ENCODE measurements at regions not wholly inside any gene's neighbourhood (a gene's known extent, or its start where the extent isn't known, plus 50 kb on each side); places are given as distances from the start of the nearest gene placed in this dataset.

- DNase-seq (ENCODE audit: low read depth, low spot score) (no peak), FAIRE-seq (no peak)
- no peak for TF ChIP-seq EZH2 (IDR thresholded peaks at IDR 0.05; ENCODE audit: low read length)
- no peak for TF ChIP-seq CTCF (optimal IDR thresholded peaks at IDR 0.05 in 1 of 3, IDR thresholded peaks at IDR 0.05 in 1 of 3, conservative IDR thresholded peaks at IDR 0.05 in 1 of 3; ENCODE audit: extremely low read depth in 1 of 3, insufficient read depth in 2 of 3, low read length in 3 of 3)
- Histone ChIP-seq H4K20me1 (ENCODE audit: control insufficient read depth, extremely low read depth, insufficient read depth, low read length) (no peaks in the 10 kb centered on the region), H3K36me3 (ENCODE audit: control insufficient read depth in 2 of 2, extremely low read depth in 1 of 2, insufficient read depth in 2 of 2, low read length in 2 of 2) (no peaks in the 10 kb centered on the region), H3K9me3 (ENCODE audit: control insufficient read depth, low read depth, low read length) (no peaks in the 10 kb centered on the region), H3K4me1 (ENCODE audit: control insufficient read depth, extremely low read depth, insufficient read depth, low read length) (no peaks in the 10 kb centered on the region), H3K4me2 (ENCODE audit: control insufficient read depth, extremely low read depth, insufficient read depth, low read depth, low read length) (no peak overlapping the region), H2AFZ (ENCODE audit: control insufficient read depth, low read length) (no peak overlapping the region), H3K27ac (ENCODE audit: control insufficient read depth, insufficient read depth, low read length) (no peak overlapping the region), H3K27me3 (ENCODE audit: control insufficient read depth, extremely low read depth, insufficient read depth, low read length) (no peaks in the 10 kb centered on the region), H3K9ac (ENCODE audit: control insufficient read depth, extremely low read depth, insufficient read depth, low read length) (no peak overlapping the region), H3K79me2 (ENCODE audit: control insufficient read depth, insufficient read depth, low read length) (no peaks in the 10 kb centered on the region), H3K9me1 (ENCODE audit: control insufficient read depth, extremely low read depth, insufficient read depth, low read length) (no peaks in the 10 kb centered on the region), H3K4me3 (ENCODE audit: control insufficient read depth in 2 of 3, extremely low read depth in 1 of 3, insufficient read depth in 2 of 3, low read depth in 1 of 3, low read length in 3 of 3) (no peak overlapping the region)
- dilution Hi-C loops (cut with MboI; ENCODE audit: extremely low pct_ligation_motif_present, low sequenced_read_pairs): no loop called here
These were observed 651.8 kb downstream of the SEMA5A start for GRCh38 chr5:8894031-8894430.

- no peaks in the 10 kb centered on the region for H4K20me1 ChIP-seq (ENCODE audit: control insufficient read depth, extremely low read depth, insufficient read depth, low read length)
- H3K4me3 ChIP-seq (ENCODE audit: control insufficient read depth in 2 of 3, extremely low read depth in 1 of 3, insufficient read depth in 2 of 3, low read depth in 1 of 3, low read length in 3 of 3): no peak overlapping the region
- no peak overlapping the region for H3K4me2 ChIP-seq (ENCODE audit: control insufficient read depth, extremely low read depth, insufficient read depth, low read depth, low read length)
- FAIRE-seq (no peak), DNase-seq (ENCODE audit: low read depth, low spot score) (no peak)
- no peak overlapping the region for H3K9ac ChIP-seq (ENCODE audit: control insufficient read depth, extremely low read depth, insufficient read depth, low read length)
- TF ChIP-seq EZH2 (IDR thresholded peaks at IDR 0.05; ENCODE audit: low read length) (no peak), CTCF (optimal IDR thresholded peaks at IDR 0.05 in 1 of 3, IDR thresholded peaks at IDR 0.05 in 1 of 3, conservative IDR thresholded peaks at IDR 0.05 in 1 of 3; ENCODE audit: extremely low read depth in 1 of 3, insufficient read depth in 2 of 3, low read length in 3 of 3) (no peak)
- no peaks in the 10 kb centered on the region for H3K27me3 ChIP-seq (ENCODE audit: control insufficient read depth, extremely low read depth, insufficient read depth, low read length)
- no peaks in the 10 kb centered on the region for H3K9me1 ChIP-seq (ENCODE audit: control insufficient read depth, extremely low read depth, insufficient read depth, low read length)
- H3K9me3 ChIP-seq (ENCODE audit: control insufficient read depth, low read depth, low read length): no peaks in the 10 kb centered on the region
- no peak overlapping the region for H3K27ac ChIP-seq (ENCODE audit: control insufficient read depth, insufficient read depth, low read length)
- H2AFZ ChIP-seq (ENCODE audit: control insufficient read depth, low read length): no peak overlapping the region
- no peaks in the 10 kb centered on the region for H3K4me1 ChIP-seq (ENCODE audit: control insufficient read depth, extremely low read depth, insufficient read depth, low read length)
- H3K79me2 ChIP-seq (ENCODE audit: control insufficient read depth, insufficient read depth, low read length): no peaks in the 10 kb centered on the region
- no peaks in the 10 kb centered on the region for H3K36me3 ChIP-seq (ENCODE audit: control insufficient read depth in 2 of 2, extremely low read depth in 1 of 2, insufficient read depth in 2 of 2, low read length in 2 of 2)
- dilution Hi-C loops (cut with MboI; ENCODE audit: extremely low pct_ligation_motif_present, low sequenced_read_pairs): no loop called here
These were observed 650.8 kb downstream of the SEMA5A start for GRCh38 chr5:8895062-8895461.

Measured in keratinocyte (primary cell).